ENCODE measurements at regions not wholly inside any gene's neighbourhood (a gene's known extent, or its start where the extent isn't known, plus 50 kb on each side); places are given as distances from the start of the nearest gene placed in this dataset.

DNA sequence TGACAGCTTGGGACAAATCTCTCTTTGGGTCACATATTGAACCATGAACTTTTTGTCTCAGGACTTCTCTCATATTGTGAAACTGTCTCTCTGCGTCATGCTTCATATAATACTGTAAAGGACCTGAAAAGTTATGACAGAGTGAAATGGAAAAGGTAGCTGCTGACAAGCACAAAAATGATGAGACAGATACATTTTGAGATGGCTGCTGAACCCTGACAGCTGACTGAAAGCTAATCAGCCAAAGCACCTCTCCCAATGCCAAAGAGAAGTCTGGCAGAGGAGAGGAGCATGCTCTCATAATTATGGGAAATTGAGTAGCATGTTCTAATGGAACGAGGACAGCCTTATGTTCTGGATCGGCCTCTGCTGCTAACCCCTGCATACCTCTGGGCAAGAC lies 873.4 kb upstream of the ADGRL3 start:
- no peak for TF ChIP-seq CTCF (conservative IDR thresholded peaks at IDR 0.05; ENCODE audit: low read depth, low read length)
- TF ChIP-seq EZH2 (IDR thresholded peaks at IDR 0.05; ENCODE audit: borderline replicate concordance, low read depth, low read length, poor library complexity, severe bottlenecking): no peak
- H3K27ac ChIP-seq (ENCODE audit: low read depth, low read length, poor library complexity, severe bottlenecking): no peak overlapping the region
- H3K9me3 ChIP-seq (ENCODE audit: low read depth, low read length, poor library complexity, severe bottlenecking): no peaks in the 10 kb centered on the region
- no peaks in the 10 kb centered on the region for H3K36me3 ChIP-seq (ENCODE audit: insufficient read depth, low read length, poor library complexity, severe bottlenecking)
- POLR2A ChIA-PET (ENCODE audit: low non-redundant PET): no interaction called here
- CTCF ChIA-PET: no interaction called here
- intact Hi-C loops (cut with micrococcal nuclease; ENCODE audit: unreplicated experiment): no loop called here
- BruUV-seq (replicated peaks): no TSS peak
- H3K27me3 ChIP-seq (replicated peaks; ENCODE audit: insufficient read depth, low read depth, low read length, poor library complexity): no peaks in the 10 kb centered on the region
- H3K4me1 ChIP-seq (ENCODE audit: insufficient read depth, low read length, poor library complexity, severe bottlenecking): no peaks in the 10 kb centered on the region
- no peak for DNase-seq (ENCODE audit: low spot score)
- no peak overlapping the region for H3K4me3 ChIP-seq (ENCODE audit: low read depth, low read length, poor library complexity, severe bottlenecking)

GRCh38 chr4:60327651-60328050 lies 872.5 kb upstream of the ADGRL3 start:
- Histone ChIP-seq H3K4me3 (ENCODE audit: low read depth, low read length, poor library complexity, severe bottlenecking) (no peak overlapping the region), H3K27me3 (replicated peaks; ENCODE audit: insufficient read depth, low read depth, low read length, poor library complexity) (no peaks in the 10 kb centered on the region), H3K4me1 (ENCODE audit: insufficient read depth, low read length, poor library complexity, severe bottlenecking) (no peaks in the 10 kb centered on the region), H3K27ac (ENCODE audit: low read depth, low read length, poor library complexity, severe bottlenecking) (no peak overlapping the region), H3K36me3 (ENCODE audit: insufficient read depth, low read length, poor library complexity, severe bottlenecking) (no peaks in the 10 kb centered on the region), H3K9me3 (ENCODE audit: low read depth, low read length, poor library complexity, severe bottlenecking) (no peaks in the 10 kb centered on the region)
- ChIA-PET CTCF (no interaction called here), POLR2A (ENCODE audit: low non-redundant PET) (no interaction called here)
- DNase-seq (ENCODE audit: low spot score): no peak
- intact Hi-C loops (cut with micrococcal nuclease; ENCODE audit: unreplicated experiment): no loop called here
- no TSS peak for BruUV-seq (replicated peaks)
- TF ChIP-seq EZH2 (IDR thresholded peaks at IDR 0.05; ENCODE audit: borderline replicate concordance, low read depth, low read length, poor library complexity, severe bottlenecking) (no peak), CTCF (conservative IDR thresholded peaks at IDR 0.05; ENCODE audit: low read depth, low read length) (no peak)

DNA sequence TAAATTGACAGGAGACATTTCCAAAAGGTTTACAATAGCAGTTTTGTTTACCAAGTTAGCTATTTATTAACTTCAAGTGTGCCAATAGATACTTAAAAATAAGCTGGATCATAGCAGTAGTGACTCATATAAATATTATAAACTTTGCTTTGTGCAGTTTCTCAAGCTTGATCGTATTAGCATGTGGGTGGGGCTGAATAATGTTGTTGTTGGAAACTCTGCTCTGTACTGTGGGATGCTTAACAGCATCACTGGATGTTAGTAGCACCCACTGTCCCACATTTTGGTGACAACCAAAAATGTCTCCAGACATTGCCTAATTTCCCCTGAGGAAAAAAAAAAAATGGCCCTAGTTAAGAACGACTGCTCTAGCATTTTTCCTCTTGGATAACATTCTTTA lies 855.2 kb upstream of the ADGRL3 start:
- intact Hi-C loops (cut with micrococcal nuclease; ENCODE audit: unreplicated experiment): no loop called here
- DNase-seq (ENCODE audit: low spot score): no peak
- ChIA-PET POLR2A (ENCODE audit: low non-redundant PET) (no interaction called here), CTCF (no interaction called here)
- no peaks in the 10 kb centered on the region for H3K27me3 ChIP-seq (replicated peaks; ENCODE audit: insufficient read depth, low read depth, low read length, poor library complexity)
- BruUV-seq (replicated peaks): no TSS peak
- H3K4me3 ChIP-seq (ENCODE audit: low read depth, low read length, poor library complexity, severe bottlenecking): no peak overlapping the region
- TF ChIP-seq EZH2 (IDR thresholded peaks at IDR 0.05; ENCODE audit: borderline replicate concordance, low read depth, low read length, poor library complexity, severe bottlenecking) (no peak), CTCF (conservative IDR thresholded peaks at IDR 0.05; ENCODE audit: low read depth, low read length) (no peak)
- H3K27ac ChIP-seq (ENCODE audit: low read depth, low read length, poor library complexity, severe bottlenecking): no peak overlapping the region
- no peaks in the 10 kb centered on the region for H3K9me3 ChIP-seq (ENCODE audit: low read depth, low read length, poor library complexity, severe bottlenecking)
- H3K4me1 ChIP-seq (ENCODE audit: insufficient read depth, low read length, poor library complexity, severe bottlenecking): no peaks in the 10 kb centered on the region
- H3K36me3 ChIP-seq (ENCODE audit: insufficient read depth, low read length, poor library complexity, severe bottlenecking): no peaks in the 10 kb centered on the region
